GM12878 (cell line): ENCODE measurements at regions not wholly inside any gene's neighbourhood (a gene's known extent, or its start where the extent isn't known, plus 50 kb on each side); places are given as distances from the start of the nearest gene placed in this dataset.

Experiments
- ATAC-seq: fragments of 200-7000 bp; cut with Tn5 transposase; 3 replicates; pipeline ENCODE4 v1.9.1; 2020; ENCODE audit warnings: mild to moderate bottlenecking, moderate library complexity
- BruUV-seq: library from RNA; stranded (reverse); fragments of 400-500 nt; replicated peaks from 2 replicates; lab custom pipeline; 2021; lab: Mats Ljungman, UMichigan
- CTCF ChIA-PET: fragments of 300-600 bp; sonication (Branson Sonifier 250); formaldehyde crosslinking; extraction: SDS; loops from one replicate; lab custom pipeline; 2021; ENCODE audit warnings: inconsistent platforms; lab: Yijun Ruan, JAX
- POLR2A ChIA-PET: fragments of 350-600 bp; formaldehyde crosslinking; extraction: SDS; loops from one replicate; lab custom pipeline; 2021; ENCODE audit warnings: inconsistent platforms; lab: Charles Lee
- RAD21 ChIA-PET: fragments of 300-600 bp; sonication (Branson Sonifier 250); formaldehyde crosslinking; loops from one replicate; lab custom pipeline; 2023; ENCODE audit warnings: antibody characterized with exemption; ENCODE audit not compliant: unreplicated experiment; lab: Charles Lee
- SMC1A ChIA-PET: fragments of 300-600 bp; sonication (Branson Sonifier 250); formaldehyde crosslinking; loops from one replicate; lab custom pipeline; 2023; ENCODE audit not compliant: unreplicated experiment, uncharacterized antibody; lab: Charles Lee
- DNase-seq: peaks from one replicate; pipeline ENCODE4 v3.0.0-alpha.2; 2011; ENCODE audit warnings: low read depth, low spot score
- FAIRE-seq: peaks from 3 replicates; lab custom pipeline; 2011; peaks lifted over from hg19 to GRCh38; lab: Jason Lieb, UNC
- H2AFZ ChIP-seq: 2 replicates; pipeline ENCODE4 v1.6.0; 2011; ENCODE audit warnings: low read depth, low read length, control low read depth; ENCODE audit not compliant: control insufficient read depth
- H3K27ac ChIP-seq: 2 replicates; pipeline ENCODE4 v1.5.1; 2011; ENCODE audit warnings: control low read depth; ENCODE audit not compliant: control insufficient read depth, insufficient read depth
- H3K27me3 ChIP-seq, 2 experiments: replicated peaks in 1 of 2; 2 replicates each; pipeline versions ENCODE4 v1.6.0 to v1.6.1; 2011; ENCODE audit warnings: low read length in 1 of 2; ENCODE audit not compliant: control insufficient read depth in 2 of 2, insufficient read depth in 2 of 2
- H3K36me3 ChIP-seq, 2 experiments: 2 replicates each; pipeline ENCODE4 v1.5.1; 2011; ENCODE audit warnings: low read length in 1 of 2; ENCODE audit not compliant: control insufficient read depth in 2 of 2, insufficient read depth in 2 of 2
- H3K4me1 ChIP-seq: 2 replicates; pipeline ENCODE4 v1.6.1; 2011; ENCODE audit warnings: mild to moderate bottlenecking, low read length, moderate library complexity, mixed read lengths; ENCODE audit not compliant: control insufficient read depth, insufficient read depth
- H3K4me2 ChIP-seq: 2 replicates; pipeline ENCODE4 v1.6.0; 2011; ENCODE audit warnings: control low read depth; ENCODE audit not compliant: control insufficient read depth, insufficient read depth
- H3K4me3 ChIP-seq: fragments of 200-600 bp; sonication (generic); 2 replicates; pipeline ENCODE4 v1.5.1; 2016
- H3K79me2 ChIP-seq: 2 replicates; pipeline ENCODE4 v1.6.0; 2011; ENCODE audit warnings: low read length; ENCODE audit not compliant: control insufficient read depth, insufficient read depth
- H3K9ac ChIP-seq: 2 replicates; pipeline ENCODE4 v1.8.0; 2011; ENCODE audit warnings: low read length, control low read depth, mixed read lengths; ENCODE audit not compliant: control insufficient read depth, insufficient read depth
- H3K9me3 ChIP-seq: replicated peaks from 3 replicates; pipeline ENCODE4 v1.5.1; 2011; ENCODE audit warnings: mild to moderate bottlenecking, low read length; ENCODE audit not compliant: control insufficient read depth, insufficient read depth
- H4K20me1 ChIP-seq: 2 replicates; pipeline ENCODE4 v1.6.0; 2011; ENCODE audit not compliant: control insufficient read depth, insufficient read depth
- GATAD2B ChIP-seq: fragments of 450-650 bp; conservative IDR thresholded peaks from 2 replicates; pipeline ENCODE4 v1.6.1; 2017; ENCODE audit warnings: low read depth, mild to moderate bottlenecking, moderate library complexity
- JUND ChIP-seq: IDR thresholded peaks from 2 replicates; pipeline ENCODE4 v1.6.1; 2012; ENCODE audit warnings: low read depth, mild to moderate bottlenecking, low read length, improper control_type of control experiment, moderate library complexity
- KDM1A ChIP-seq: fragments of 200-600 bp; sonication (generic); IDR thresholded peaks from 2 replicates; pipeline ENCODE4 v1.6.1; 2016; ENCODE audit warnings: borderline replicate concordance
- MEF2A ChIP-seq: IDR thresholded peaks from 2 replicates; pipeline ENCODE4 v1.6.1; 2011; ENCODE audit warnings: low read depth, mild to moderate bottlenecking, low read length, moderate library complexity; ENCODE audit not compliant: insufficient read depth
- NFIC ChIP-seq: IDR thresholded peaks from 2 replicates; pipeline ENCODE4 v1.6.1; 2012; ENCODE audit warnings: low read depth, mild to moderate bottlenecking, inconsistent platforms, low read length, moderate library complexity
- NFYA ChIP-seq: IDR thresholded peaks from 2 replicates; pipeline ENCODE4 v1.6.1; 2011; ENCODE audit warnings: low read depth, mild to moderate bottlenecking, low read length, improper control_type of control experiment, borderline replicate concordance
- NR2C2 ChIP-seq: IDR thresholded peaks from 2 replicates; pipeline ENCODE4 v1.6.1; 2011; ENCODE audit warnings: borderline replicate concordance, low read depth; ENCODE audit not compliant: control insufficient read depth, insufficient read length
- RAD51 ChIP-seq: fragments of 450-650 bp; IDR thresholded peaks from 2 replicates; pipeline ENCODE4 v1.6.1; 2016; ENCODE audit warnings: moderate library complexity, mild to moderate bottlenecking, inconsistent platforms
- RELA ChIP-seq: fragments of 450-650 bp; IDR thresholded peaks from 2 replicates; pipeline ENCODE4 v1.8.0; 2014; ENCODE audit warnings: borderline replicate concordance; ENCODE audit not compliant: partially characterized antibody
- RUNX3 ChIP-seq: IDR thresholded peaks from 2 replicates; pipeline ENCODE4 v1.6.1; 2012; ENCODE audit warnings: low read length, inconsistent platforms
- SIX5 ChIP-seq: IDR thresholded peaks from 2 replicates; pipeline ENCODE4 v1.6.1; 2011; ENCODE audit warnings: mild to moderate bottlenecking, low read depth, low read length, moderate library complexity; ENCODE audit not compliant: severe bottlenecking
- TAF1 ChIP-seq: IDR thresholded peaks from 2 replicates; pipeline ENCODE4 v1.6.1; 2011; ENCODE audit warnings: mild to moderate bottlenecking, low read depth, low read length, borderline replicate concordance
- WRNIP1 ChIP-seq: IDR thresholded peaks from 2 replicates; pipeline ENCODE4 v1.6.1; 2011; ENCODE audit warnings: low read depth, low read length, improper control_type of control experiment, borderline replicate concordance
- ZNF274 ChIP-seq: IDR thresholded peaks from one replicate; pipeline ENCODE4 v1.8.0; 2011; ENCODE audit not compliant: insufficient read length, insufficient read depth
- ZNF622 ChIP-seq: fragments of 450-650 bp; IDR thresholded peaks from 2 replicates; pipeline ENCODE4 v1.6.1; 2017; ENCODE audit warnings: mild to moderate bottlenecking, inconsistent platforms
- WGBS: methylation state at CpG from one replicate; pipeline ENCODE4 v1.1.6; 2016; ENCODE audit warnings: low lambda C conversion rate; ENCODE audit not compliant: insufficient replicate concordance, insufficient coverage; ENCODE audit errors: missing lambda C conversion rate; 5-methylcytosine and 5-hydroxymethylcytosine counted together
- in situ Hi-C: fragments of 300-500 bp; cut with MboI; formaldehyde crosslinking; loops from 9 replicates; pipeline ENCODE4 v1.14.3; 2018; ENCODE audit warnings: mixed read lengths
- intact Hi-C: fragments of 100-400 bp; cut with micrococcal nuclease; formaldehyde crosslinking; loops from one replicate; pipeline ENCODE4 v1.14.2; 2022; ENCODE audit not compliant: unreplicated experiment

GRCh38 chr6:63058601-63059000, 152.7 kb upstream of the FKBP1C start:
- ChIA-PET SMC1A (interaction anchor here (0.9 to 1.4 kb wide), 5 partner anchors 17 to 86 kb away, joined by 3 to 4 read pairs (median 3); no protein-coding TSS in a partner anchor), CTCF (interaction anchor here (0.6 to 1.5 kb wide), 4 partner anchors 12 to 386 kb away, joined by 3 to 4 read pairs (median 4); no protein-coding TSS in a partner anchor)
- no peak overlapping the region for H2AFZ ChIP-seq
- H3K79me2 ChIP-seq = no peaks in the 10 kb centered on the region
- 0% methylated on average over 2 of the region's 2 CpGs for WGBS
- intact Hi-C loops = no loop called here
- no peaks in the 10 kb centered on the region for H4K20me1 ChIP-seq
- peak; percentile 54; the same call in 2 of the 3 replicates for ATAC-seq
- no peaks in the 10 kb centered on the region for H3K4me1 ChIP-seq
- TF ChIP-seq JUND (no peak), SIX5 (peak; percentile 26), ZNF274 (no peak)
- TF ChIP-seq, all 136 proteins: peak for 1
- H3K9ac ChIP-seq = no peak overlapping the region
- H3K36me3 ChIP-seq = no peaks in the 10 kb centered on the region
- H3K27ac ChIP-seq = no peak overlapping the region
- no peak overlapping the region for H3K4me2 ChIP-seq
- no peaks in the 10 kb centered on the region for H3K9me3 ChIP-seq
- in situ Hi-C loops = no loop called here
- BruUV-seq = no TSS peak
- DNase-seq = no peak
- H3K27me3 ChIP-seq = no peaks in the 10 kb centered on the region
- ChIA-PET POLR2A (no interaction called here), RAD21 (interaction anchor here (1.2 to 1.6 kb wide), 2 partner anchors 78 to 214 kb away, joined by 3 to 4 read pairs; no protein-coding TSS in a partner anchor)
- no peak overlapping the region for H3K4me3 ChIP-seq
- no peak for FAIRE-seq

DNA sequence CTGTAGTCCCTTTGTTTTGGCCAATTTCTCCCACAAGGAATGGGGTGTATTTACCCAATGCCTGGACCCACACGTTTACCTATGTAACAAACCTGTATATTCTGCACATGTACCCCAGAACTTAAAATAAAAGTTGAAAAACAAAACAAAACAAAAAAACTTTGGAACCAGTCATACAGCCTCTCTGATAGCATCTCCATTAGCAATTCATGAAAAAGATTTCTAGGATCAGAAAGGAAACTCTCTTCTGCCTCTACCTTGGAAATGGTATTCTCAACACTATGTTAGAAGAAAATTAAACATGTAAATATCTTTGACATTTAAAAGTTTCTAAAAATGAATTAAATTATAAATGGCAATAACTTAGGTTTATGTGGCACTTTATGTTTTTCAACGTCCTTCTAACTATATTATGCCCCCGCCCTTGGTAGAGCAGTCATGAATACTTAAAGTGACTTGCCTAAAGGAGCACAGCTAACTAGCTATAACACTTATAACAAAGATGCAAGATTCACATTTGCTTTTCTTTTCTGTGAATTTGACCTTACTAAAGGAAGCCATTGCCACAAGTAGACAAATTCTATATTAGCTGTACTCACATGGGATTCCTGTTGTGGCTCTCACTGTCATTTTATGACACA, 147.5 kb upstream of the FKBP1C start:
- H3K27me3 ChIP-seq = no peaks in the 10 kb centered on the region
- no peak overlapping the region for H2AFZ ChIP-seq
- DNase-seq (no peak), FAIRE-seq (no peak), ATAC-seq (no peak)
- no peaks in the 10 kb centered on the region for H4K20me1 ChIP-seq
- ChIA-PET RAD21 (interaction anchor here (0.6 kb wide), 1 partner anchor 43 kb away, joined by 3 read pairs; no protein-coding TSS in a partner anchor), SMC1A (no interaction called here), CTCF (interaction anchor here (1.2 kb wide), 1 partner anchor 204 kb away, joined by 3 read pairs; no protein-coding TSS in a partner anchor), POLR2A (no interaction called here)
- no peaks in the 10 kb centered on the region for H3K4me1 ChIP-seq
- in situ Hi-C loops = loop anchor here (10.0 kb wide), 2 partner anchors 211 to 741 kb away; no protein-coding TSS in a partner anchor
- no peaks in the 10 kb centered on the region for H3K36me3 ChIP-seq
- H3K79me2 ChIP-seq = no peaks in the 10 kb centered on the region
- no peak overlapping the region for H3K27ac ChIP-seq
- H3K9me3 ChIP-seq = no peaks in the 10 kb centered on the region
- no peak overlapping the region for H3K4me3 ChIP-seq
- H3K9ac ChIP-seq = no peak overlapping the region
- 0% methylated on average over 3 of the region's 3 CpGs for WGBS
- no TSS peak for BruUV-seq
- TF ChIP-seq RUNX3 (no peak), TAF1 (no peak), NFYA (no peak), NFIC (no peak), RAD51 (no peak), RELA (no peak), GATAD2B (no peak), WRNIP1 (no peak), KDM1A (no peak), ZNF622 (no peak), MEF2A (no peak), NR2C2 (no peak)
- H3K4me2 ChIP-seq = no peak overlapping the region
- intact Hi-C loops = no loop called here
